Vagina (tissue), 2 donors: ENCODE measurements at regions not wholly inside any gene's neighbourhood (a gene's known extent, or its start where the extent isn't known, plus 50 kb on each side); places are given as distances from the start of the nearest gene placed in this dataset.

Source experiments
- DNase-seq, 2 donors: peaks; one replicate each; pipeline ENCODE4 v3.0.0-alpha.2; 2017; ENCODE audit errors: extremely low spot score in 2 of 2
- H3K27ac ChIP-seq: fragments of 200-600 bp; sonication (generic); one replicate; pipeline ENCODE4 v1.5.1; 2019
- H3K27me3 ChIP-seq: fragments of 200-600 bp; sonication (generic); one replicate; pipeline ENCODE4 v1.5.1; 2019
- H3K36me3 ChIP-seq, 2 donors: fragments of 200-600 bp; sonication (generic); one replicate each; pipeline ENCODE4 v1.5.1; 2017 to 2019
- H3K4me1 ChIP-seq: fragments of 200-600 bp; sonication (generic); one replicate; pipeline ENCODE4 v1.5.1; 2019
- H3K4me3 ChIP-seq, 2 donors: fragments of 200-600 bp; sonication (generic); 1 replicate in 1 of 2; 2 replicates in 1 of 2; pipeline ENCODE4 v1.5.1; 2016 to 2019
- H3K9me3 ChIP-seq: fragments of 200-600 bp; sonication (generic); one replicate; pipeline ENCODE4 v1.5.1; 2019
- CTCF ChIP-seq, 3 experiments: fragments of 450-650 bp in 2 of 3; fragments of 200-600 bp in 1 of 3; sonication (generic) in 1 of 3; IDR thresholded peaks; one replicate each; pipeline ENCODE4 v1.5.1; 2017 to 2019; ENCODE audit warnings: antibody characterized with exemption in 3 of 3, mild to moderate bottlenecking in 2 of 3, moderate library complexity in 2 of 3
- POLR2A ChIP-seq, 2 donors: fragments of 450-650 bp; IDR thresholded peaks; one replicate each; pipeline ENCODE4 v1.6.1; 2017; ENCODE audit warnings: antibody characterized with exemption in 2 of 2, mild to moderate bottlenecking in 2 of 2, moderate library complexity in 2 of 2
- POLR2AphosphoS5 ChIP-seq, 2 donors: sonication (generic); formaldehyde crosslinking; IDR thresholded peaks; one replicate each; pipeline ENCODE4 v1.9.0; 2017; ENCODE audit warnings: antibody characterized with exemption in 2 of 2, mild to moderate bottlenecking in 2 of 2, low read depth in 1 of 2; ENCODE audit not compliant: insufficient read depth in 1 of 2
- intact Hi-C: fragments of 100-400 bp; cut with DNase I; formaldehyde crosslinking; loops from one replicate; pipeline ENCODE4 v1.15.1; 2023

GRCh38 chr2:8369522-8369921 is 312.3 kb upstream of the ID2 start:
- Histone ChIP-seq H3K9me3 (no peaks in the 10 kb centered on the region), H3K27me3 (no peaks in the 10 kb centered on the region), H3K4me1 (no peaks in the 10 kb centered on the region), H3K4me3 (no peak overlapping the region), H3K36me3 (no peaks in the 10 kb centered on the region), H3K27ac (no peak overlapping the region)
- intact Hi-C loops = no loop called here
- DNase-seq = no peak
- no peak for TF ChIP-seq POLR2AphosphoS5 (IDR thresholded peaks at IDR 0.05; ENCODE audit: insufficient read depth in 1 of 2, low read depth in 1 of 2)
- no peak for TF ChIP-seq CTCF (IDR thresholded peaks at IDR 0.05)
- no peak for TF ChIP-seq POLR2A (IDR thresholded peaks at IDR 0.05)

DNA sequence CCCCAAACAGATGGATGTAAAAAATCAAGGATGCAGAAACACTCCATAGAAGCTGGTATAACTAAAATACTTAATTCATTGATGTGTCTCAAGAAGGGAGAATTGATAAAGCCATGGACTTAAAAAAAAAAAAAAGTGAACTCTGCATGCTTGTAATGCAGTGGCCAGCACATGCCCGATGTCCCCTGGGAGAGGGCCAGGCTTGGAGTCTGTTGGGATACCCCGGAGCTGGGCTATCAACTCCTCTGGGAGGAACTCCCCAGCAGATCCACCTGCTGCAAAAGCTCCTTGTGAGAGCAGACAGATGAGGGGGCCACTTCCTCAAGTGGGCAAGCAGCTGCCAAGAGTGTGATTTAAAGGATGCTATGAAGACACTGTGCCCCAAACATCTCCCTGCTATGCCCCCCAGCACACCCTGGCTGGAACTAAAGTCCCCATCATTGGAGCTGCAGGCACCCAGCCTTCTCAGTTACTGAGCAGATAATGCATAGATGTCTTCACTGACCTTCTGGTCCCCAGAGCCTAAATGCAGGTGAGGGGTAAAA is 311.5 kb upstream of the ID2 start:
- Histone ChIP-seq H3K36me3 (no peaks in the 10 kb centered on the region), H3K9me3 (no peaks in the 10 kb centered on the region), H3K27ac (no peak overlapping the region), H3K27me3 (no peaks in the 10 kb centered on the region), H3K4me1 (no peaks in the 10 kb centered on the region), H3K4me3 (no peak overlapping the region)
- TF ChIP-seq POLR2AphosphoS5 (IDR thresholded peaks at IDR 0.05; ENCODE audit: insufficient read depth in 1 of 2, low read depth in 1 of 2) (no peak), CTCF (IDR thresholded peaks at IDR 0.05) (no peak)
- DNase-seq = peak in 1 of 2 donors; percentile 58
- intact Hi-C loops = no loop called here

- no peak overlapping the region for H3K27ac ChIP-seq
- no peaks in the 10 kb centered on the region for H3K27me3 ChIP-seq
- no peaks in the 10 kb centered on the region for H3K36me3 ChIP-seq
- TF ChIP-seq CTCF (IDR thresholded peaks at IDR 0.05) (no peak), POLR2AphosphoS5 (IDR thresholded peaks at IDR 0.05; ENCODE audit: insufficient read depth in 1 of 2, low read depth in 1 of 2) (no peak), POLR2A (IDR thresholded peaks at IDR 0.05) (no peak)
- H3K4me3 ChIP-seq = no peak overlapping the region
- intact Hi-C loops = no loop called here
- no peak for DNase-seq
- H3K9me3 ChIP-seq = no peaks in the 10 kb centered on the region
- H3K4me1 ChIP-seq = no peaks in the 10 kb centered on the region
Observed at GRCh38 chr2:8371653-8372052, 310.2 kb upstream of the ID2 start.

DNA sequence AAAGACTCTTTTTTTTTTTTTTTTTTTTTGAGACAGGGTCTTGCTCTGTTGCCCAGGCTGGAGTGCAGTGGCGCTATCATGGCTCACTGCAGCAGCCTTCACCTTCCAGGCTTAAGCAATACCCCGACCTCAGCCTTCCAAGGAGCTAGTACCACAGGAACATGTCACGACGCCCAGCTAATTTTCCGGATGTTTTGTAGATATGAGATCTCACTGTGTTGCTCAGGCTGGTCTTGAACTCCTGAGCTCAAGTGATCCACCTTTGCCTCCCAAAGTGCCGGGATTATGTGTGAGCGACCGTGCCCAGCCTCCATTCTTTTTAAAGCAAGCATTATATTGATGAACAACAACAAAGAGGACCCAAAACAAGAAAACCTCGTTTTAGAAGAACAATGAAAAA is 307.1 kb upstream of the ID2 start:
- no peak for DNase-seq
- intact Hi-C loops = no loop called here

More for the DNA sequence above, 307.1 kb upstream of the ID2 start:
- Histone ChIP-seq H3K4me1 (no peaks in the 10 kb centered on the region), H3K27ac (no peak overlapping the region), H3K9me3 (no peaks in the 10 kb centered on the region), H3K36me3 (no peaks in the 10 kb centered on the region), H3K27me3 (no peaks in the 10 kb centered on the region), H3K4me3 (no peak overlapping the region)
- TF ChIP-seq CTCF (IDR thresholded peaks at IDR 0.05) (no peak), POLR2AphosphoS5 (IDR thresholded peaks at IDR 0.05; ENCODE audit: insufficient read depth in 1 of 2, low read depth in 1 of 2) (no peak), POLR2A (IDR thresholded peaks at IDR 0.05) (no peak)
